ENCODE measurements at regions not wholly inside any gene's neighbourhood (a gene's known extent, or its start where the extent isn't known, plus 50 kb on each side); places are given as distances from the start of the nearest gene placed in this dataset.
"Not testable (repeated sequence)": the region's sequence is repeated elsewhere in the genome, so short reads cannot be mapped to it uniquely, and the experiment has no call there.

DNA sequence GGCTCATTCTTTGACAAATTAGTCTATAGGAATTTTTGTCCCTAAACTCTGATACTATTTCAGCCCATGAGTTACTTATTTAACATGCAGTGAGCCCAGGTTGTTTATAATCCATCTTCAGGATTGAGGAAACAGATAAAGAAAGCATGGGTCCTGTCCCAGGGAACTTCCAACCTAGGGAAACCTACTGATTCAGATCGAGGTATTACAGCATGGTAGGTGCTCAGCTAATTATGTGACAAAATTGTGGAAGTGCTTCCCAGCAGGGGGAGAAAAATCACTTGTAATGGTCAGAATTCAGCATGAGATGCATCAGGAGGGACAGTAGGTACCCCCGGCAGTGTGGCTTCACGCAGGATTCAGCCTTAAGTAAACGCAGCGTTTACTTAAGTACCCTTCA lies 171.3 kb downstream of the NUFIP1 start:
- ATAC-seq (no peak), DNase-seq (no peak)
- intact Hi-C loops (cut with DNase I): no loop called here

DNA sequence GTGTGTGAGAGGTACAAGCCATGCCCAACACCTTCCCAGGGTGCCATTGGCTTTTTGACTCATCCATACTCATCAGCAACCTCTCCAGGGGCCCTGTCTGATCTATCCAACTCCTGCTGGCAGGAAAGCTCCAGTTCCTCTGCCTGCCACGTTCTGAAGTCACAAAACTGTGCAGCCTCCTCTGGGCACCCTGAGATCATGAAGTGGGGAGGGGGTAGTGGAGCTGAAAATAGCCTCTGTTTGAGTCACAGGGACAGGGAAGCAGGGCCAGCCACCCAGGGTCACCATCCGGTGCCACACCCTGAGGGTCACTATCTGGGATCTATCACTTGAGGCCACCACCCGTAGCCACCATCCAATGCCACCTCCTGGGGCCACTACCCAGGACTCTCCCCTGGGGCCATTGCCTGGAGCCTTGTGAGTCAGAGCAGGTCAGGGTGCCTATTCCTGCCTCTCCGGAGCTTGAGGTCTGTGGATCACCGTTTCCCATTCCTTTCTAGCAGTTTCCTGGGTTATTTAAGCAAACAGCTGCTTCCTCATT lies 172.1 kb downstream of the NUFIP1 start:
- intact Hi-C loops (cut with DNase I): no loop called here
- no peak for DNase-seq
- ATAC-seq: no peak

DNA sequence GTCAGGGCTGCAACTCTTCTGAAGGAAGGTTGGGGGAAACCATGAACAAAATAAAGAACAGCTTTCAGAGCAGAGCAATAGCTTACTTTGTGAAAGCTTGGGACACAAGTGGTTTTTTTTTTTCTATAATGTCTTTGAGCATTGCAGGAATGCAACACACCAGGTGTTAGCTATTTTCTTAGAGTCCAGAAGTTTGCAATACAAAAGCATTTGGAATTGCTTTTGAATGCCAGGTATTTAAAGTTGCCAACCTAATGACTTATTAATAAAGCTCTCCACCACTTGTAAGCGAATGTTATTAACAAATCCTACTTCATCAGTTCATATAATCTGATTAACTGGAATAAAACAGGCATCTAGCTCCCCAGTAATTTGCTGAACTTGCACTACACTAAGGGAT lies 172.6 kb downstream of the NUFIP1 start:
- no peak for ATAC-seq
- intact Hi-C loops (cut with DNase I): no loop called here
- DNase-seq: no peak

DNA sequence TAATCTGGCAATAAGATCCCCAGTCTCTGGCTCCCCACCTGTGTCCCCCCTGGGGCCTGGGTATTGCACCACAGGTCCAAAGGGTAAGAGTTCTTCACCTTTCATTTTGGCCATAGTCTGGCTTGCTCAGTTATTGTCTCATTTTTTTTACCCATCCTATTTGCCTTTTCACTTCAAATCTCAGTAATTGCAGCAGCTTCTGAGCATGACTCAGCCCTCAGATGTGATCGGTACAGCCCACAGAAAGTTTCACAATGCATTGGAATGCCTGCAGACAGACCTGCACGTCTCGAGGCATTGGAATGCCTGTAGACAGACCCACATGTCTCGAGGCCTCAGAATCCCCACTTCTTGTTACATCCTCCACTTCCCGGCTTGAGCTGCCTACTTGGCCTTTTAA lies 173.6 kb downstream of the NUFIP1 start:
- DNase-seq (peak; percentile 28), ATAC-seq (peak; percentile 70 to 97)
- intact Hi-C loops (cut with DNase I): no loop called here

DNA sequence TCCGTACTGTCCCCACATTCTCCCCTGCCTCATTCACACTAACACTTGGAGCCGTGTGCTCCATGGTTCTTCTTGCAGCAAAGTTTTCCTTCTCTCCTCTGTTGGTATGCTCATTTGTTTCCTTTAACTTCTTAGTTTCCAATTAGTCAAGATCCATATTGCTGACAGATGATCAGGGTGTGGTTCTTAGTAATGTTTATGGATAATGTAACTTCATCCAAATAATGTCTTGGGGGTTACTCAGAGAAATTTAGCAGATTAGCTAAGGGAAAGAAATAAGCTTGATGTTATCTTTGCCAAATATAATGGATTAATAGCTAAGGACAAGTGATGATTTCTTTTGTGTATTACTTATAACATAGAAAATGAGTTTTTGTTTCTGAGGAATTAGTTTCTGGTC lies 174.4 kb downstream of the NUFIP1 start:
- no peak for ATAC-seq
- no peak for DNase-seq
- intact Hi-C loops (cut with DNase I): no loop called here

DNA sequence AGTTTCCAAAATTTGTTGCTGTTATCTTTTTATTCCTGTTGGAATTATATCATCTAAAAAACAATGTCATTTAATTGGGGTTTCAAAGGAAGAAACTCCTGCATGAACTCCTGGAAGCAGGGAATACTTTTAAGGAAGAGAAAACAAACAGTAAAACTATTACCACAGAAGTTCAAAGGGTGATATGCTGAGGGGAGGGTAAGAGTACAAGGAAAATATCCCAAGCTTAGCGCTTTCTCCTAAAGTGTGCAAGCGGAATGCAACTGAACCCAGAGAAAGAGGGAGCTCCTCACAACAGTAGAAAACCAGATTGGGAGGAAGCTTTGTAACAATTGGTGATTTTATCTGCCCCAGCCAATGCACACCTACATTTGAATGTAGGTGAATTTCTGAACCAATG lies 175.1 kb downstream of the NUFIP1 start:
- intact Hi-C loops (cut with DNase I): no loop called here
- no peak for ATAC-seq
- DNase-seq: no peak

DNA sequence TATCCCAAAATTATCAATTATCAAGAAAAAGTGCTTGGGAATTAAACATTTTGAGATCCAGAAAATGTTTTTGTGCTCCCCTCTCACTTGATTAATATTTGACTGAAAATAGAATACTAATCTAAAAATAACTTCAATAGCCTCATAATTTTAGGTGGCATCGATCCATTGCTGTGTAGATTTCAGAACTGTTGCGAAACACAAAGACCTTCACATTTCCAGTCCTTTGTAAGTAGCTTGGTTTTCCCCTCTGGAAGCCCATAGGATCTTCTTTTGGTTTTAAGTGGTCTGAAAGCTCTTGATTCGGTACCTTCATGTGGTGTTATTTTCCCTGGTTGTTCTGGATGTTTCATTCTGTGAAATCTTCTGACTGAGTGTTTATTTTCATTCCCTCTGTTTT lies 176.5 kb downstream of the NUFIP1 start:
- intact Hi-C loops (cut with DNase I): no loop called here
- ATAC-seq: no peak
- no peak for DNase-seq

DNA sequence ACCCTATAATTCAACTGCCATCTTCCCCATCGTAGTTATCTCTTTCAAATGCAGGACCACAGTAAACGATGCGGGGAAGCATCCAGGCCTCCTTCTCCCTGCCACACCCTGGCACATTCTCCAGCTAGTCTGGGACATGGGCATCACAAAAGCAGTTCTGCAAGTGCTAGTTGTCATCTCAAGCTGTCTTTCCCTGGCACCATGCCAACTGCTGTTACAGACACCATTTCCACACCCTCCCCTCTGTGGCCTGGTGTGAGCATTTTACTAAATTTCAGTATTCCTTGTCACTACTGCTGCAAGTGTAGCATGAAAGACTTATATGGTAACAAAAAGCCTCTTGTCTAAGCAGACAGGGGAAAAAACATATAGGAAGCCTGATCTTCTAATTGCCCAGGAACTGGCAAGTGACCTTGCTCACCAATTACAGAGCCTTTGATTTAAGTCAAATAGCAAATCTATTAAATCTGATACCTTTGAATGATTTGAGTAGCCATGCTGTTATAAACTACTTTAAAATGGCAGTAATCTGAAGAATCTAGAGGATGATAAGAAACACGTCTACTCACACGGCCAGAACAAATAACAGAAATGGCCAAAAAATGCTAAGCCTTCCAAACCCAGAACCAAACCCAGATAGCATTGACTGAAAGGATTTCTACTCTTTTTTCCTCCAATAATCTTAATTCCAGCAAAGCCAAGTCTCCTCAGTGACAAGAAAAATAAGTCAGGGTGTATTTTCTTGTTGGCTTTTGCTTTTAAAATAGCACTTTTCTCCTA lies 179.0 kb downstream of the NUFIP1 start:
- peak; percentile 48 to 59 for ATAC-seq

DNA sequence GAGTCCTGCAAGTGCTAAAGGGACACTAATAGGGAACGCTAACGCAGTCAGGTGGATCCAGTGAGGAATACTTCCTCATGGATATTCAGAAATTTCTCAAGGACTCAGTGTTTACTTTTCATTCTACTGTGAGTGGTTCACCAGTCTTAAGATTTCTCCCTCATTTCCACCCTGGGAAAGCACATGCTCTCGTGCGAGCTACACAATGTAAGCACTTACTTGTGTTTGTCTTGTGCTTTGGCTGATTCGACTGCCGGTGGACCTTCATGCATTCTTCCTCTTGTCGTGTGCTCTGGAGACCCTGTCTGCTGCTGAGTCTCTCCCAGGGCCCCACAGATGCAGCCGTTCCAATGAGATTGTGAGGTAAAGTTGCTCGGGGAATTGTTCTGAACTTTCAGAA lies 180.1 kb downstream of the NUFIP1 start:
- ATAC-seq (no peak), DNase-seq (no peak)
- intact Hi-C loops (cut with DNase I): no loop called here

More for the DNA sequence above, 179.0 kb downstream of the NUFIP1 start:
- DNase-seq: peak; percentile 59
- intact Hi-C loops (cut with DNase I): no loop called here

DNA sequence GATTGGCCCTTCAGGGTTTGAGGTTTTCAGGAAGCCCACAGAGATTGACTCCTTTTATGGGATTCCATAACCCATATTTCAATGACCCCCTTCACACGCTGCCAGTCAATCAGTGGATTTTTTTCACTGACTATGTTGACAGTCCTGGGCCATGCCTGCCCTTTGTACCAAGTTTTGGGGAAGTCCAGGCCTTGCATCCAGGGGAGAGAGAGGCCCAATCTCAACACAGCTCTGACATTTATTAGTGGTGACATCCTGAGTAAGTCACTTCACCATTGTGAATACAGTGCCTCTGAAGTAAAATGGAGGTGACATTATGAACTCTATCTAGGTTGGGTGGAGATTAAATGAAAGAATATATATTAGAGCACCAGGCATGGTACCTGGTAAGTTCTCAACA lies 181.1 kb downstream of the NUFIP1 start:
- intact Hi-C loops (cut with DNase I): no loop called here
- ATAC-seq (no peak), DNase-seq (no peak)

DNA sequence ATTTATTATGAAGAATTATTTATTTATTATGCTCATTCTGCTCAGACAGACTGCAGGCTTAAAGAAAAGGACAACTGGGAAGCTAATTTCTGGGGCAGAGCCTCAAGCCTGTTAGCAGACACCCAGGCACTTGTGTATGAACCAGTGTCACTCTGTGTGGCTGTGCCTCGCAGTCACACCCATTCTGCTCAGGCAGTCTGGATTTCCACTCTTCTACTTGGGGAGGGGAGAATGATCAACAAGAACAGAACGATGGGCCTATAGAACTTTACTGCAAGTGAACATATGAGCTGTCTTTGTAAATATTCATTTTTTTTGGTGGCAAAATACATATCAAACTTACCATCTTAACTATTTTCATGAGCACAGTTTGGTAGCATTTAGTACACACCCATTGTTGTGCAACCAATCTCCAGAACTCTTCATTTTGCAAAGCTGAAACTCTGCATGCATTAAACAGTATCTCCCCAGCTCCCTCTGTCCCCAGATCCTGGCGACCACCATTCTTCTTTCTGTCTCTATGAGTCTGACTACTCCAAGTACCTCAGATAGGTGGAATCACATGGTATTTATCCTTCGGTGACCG lies 181.7 kb downstream of the NUFIP1 start:
- no peak for ATAC-seq
- no peak for DNase-seq
- intact Hi-C loops (cut with DNase I): no loop called here

DNA sequence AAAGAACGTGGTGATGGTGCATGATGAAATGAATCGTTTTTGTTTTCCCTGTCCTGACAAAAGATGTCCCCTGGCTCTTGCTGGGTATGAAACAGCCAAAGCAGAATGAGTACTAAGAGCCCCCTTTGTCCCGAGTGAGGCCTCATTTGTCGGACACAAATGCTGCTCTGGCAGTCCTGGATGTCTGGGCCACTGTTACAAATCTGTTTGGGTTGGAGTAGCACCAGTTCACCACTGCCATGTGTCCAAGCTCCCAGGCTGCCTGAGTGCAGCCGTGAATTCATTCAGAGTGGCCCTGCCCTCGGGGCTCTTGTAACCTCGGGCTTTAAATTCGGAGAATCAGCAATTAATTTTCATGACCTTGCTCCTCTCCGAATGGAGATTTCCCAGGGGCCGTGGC lies 182.4 kb downstream of the NUFIP1 start:
- DNase-seq (no peak), ATAC-seq (peak; percentile 54 to 78)
- intact Hi-C loops (cut with DNase I): no loop called here

DNA sequence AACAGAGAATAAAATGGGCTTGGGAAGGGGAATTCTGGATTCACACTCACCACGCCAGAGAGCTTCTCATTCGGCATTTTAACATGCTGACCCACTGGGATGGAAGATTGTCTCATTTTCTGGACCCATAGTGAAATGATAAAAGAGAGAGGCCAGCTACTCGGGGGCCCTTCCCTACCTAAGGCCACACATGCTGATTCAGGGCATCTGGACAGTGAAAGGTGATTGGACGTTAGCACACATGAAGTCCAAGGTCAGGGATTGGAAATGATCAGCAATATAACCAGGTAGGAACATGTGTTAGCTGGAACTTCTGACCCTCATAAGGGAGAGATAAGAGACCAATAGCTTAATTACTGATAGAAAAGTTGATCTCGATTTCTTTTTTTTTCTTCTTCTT lies 183.7 kb downstream of the NUFIP1 start:
- intact Hi-C loops (cut with DNase I): no loop called here
- ATAC-seq (no peak), DNase-seq (no peak)

DNA sequence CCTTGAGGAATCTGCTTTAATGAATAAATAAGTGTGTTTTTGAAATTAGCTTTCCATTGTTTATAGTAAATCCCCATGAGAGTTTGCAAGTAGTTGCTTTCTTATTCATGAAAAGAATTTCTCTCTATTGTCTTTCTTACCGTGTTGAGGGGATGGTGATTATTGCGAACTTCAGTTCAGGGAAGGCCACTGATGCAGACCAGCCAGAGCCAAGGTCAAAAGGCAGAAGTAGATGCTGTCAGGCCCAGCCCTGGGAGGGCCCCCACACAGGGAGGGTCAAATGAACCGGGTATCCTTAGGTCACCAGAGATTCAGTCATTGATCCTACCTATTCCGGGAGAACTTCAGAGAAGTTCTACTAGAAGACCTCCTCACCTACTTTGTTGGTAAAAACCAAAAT lies 185.9 kb downstream of the NUFIP1 start:
- DNase-seq (no peak), ATAC-seq (no peak)
- intact Hi-C loops (cut with DNase I): no loop called here

DNA sequence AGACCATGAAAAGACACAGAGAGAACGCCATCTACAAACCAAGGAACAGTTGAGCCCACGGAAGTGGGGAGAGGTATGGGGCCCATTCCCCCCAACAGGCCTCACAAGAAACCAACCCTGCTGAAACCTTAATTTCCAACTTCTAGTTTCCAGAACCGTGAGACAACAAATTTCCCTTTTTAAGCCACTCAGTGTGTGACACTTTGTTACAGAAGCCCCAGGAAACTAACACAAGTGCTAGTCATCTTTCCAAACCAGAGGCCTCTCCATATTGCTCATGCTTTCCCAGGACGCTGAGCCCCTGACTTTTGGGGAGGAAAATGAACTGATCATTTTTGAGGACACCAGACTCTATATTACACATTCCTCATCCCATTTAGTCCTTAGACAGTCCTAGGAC lies 186.8 kb downstream of the NUFIP1 start:
- ATAC-seq: no peak
- intact Hi-C loops (cut with DNase I): no loop called here
- DNase-seq: no peak

DNA sequence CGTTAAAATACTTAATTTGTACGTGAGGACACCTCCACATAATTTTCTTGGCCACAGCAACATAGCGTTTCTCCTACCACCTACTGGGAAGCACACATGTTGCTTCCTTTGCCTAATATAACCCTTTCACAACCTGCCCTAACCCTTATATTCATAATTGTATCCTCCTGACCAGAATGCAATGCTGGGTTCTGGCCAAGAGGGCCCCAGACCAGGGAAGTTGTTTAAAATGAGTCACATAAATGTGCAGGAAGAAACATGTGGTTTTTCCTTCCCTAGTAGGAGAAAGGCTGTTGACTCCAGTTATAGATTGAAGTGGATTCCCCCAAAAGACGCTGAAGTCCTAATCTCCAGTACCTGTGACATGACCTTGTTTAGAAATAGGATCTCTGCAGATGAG lies 187.3 kb downstream of the NUFIP1 start:
- ATAC-seq (no peak), DNase-seq (no peak)
- intact Hi-C loops (cut with DNase I): no loop called here

DNA sequence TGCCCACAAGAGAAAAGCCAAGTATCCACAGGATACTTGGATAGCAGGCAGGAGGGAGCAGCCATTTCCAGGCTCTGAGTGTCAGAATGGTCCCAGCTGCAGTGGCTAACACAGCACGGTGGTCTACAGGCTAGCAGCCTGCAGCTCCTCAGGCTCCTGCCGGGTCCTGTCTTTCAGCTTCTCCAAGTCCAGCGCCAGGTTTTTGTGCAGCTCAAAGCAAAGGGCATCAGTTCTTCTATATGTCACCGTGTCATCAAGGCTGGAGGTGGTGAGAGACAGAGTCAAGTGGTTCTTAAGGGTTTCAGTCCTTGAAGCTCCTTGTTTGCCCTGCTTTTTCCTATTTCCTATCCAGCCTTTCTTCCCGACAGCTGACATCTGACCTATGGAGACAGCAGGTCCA lies 188.6 kb downstream of the NUFIP1 start:
- no peak for DNase-seq
- intact Hi-C loops (cut with DNase I): no loop called here
- no peak for ATAC-seq

DNA sequence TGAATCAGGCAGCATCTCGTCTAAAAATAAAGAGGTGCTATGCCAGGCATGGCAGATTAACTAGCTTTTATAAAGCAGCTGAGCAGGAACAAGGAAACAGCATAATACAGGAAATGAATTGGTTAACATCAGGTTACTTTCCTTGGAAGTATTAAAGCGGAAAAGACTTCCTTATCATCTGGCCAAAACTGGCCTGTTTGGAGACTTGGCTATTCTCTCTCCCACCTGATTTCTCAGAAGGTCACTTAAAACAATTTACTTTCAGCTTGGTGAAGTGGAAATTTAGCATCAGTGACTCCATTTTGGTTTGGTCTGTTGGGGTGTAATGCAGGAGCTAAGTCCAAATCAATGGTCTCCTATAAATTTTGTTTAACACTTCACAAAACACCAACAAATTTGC lies 191.6 kb downstream of the NUFIP1 start:
- ATAC-seq (no peak), DNase-seq (no peak)
- intact Hi-C loops (cut with DNase I): no loop called here

DNA sequence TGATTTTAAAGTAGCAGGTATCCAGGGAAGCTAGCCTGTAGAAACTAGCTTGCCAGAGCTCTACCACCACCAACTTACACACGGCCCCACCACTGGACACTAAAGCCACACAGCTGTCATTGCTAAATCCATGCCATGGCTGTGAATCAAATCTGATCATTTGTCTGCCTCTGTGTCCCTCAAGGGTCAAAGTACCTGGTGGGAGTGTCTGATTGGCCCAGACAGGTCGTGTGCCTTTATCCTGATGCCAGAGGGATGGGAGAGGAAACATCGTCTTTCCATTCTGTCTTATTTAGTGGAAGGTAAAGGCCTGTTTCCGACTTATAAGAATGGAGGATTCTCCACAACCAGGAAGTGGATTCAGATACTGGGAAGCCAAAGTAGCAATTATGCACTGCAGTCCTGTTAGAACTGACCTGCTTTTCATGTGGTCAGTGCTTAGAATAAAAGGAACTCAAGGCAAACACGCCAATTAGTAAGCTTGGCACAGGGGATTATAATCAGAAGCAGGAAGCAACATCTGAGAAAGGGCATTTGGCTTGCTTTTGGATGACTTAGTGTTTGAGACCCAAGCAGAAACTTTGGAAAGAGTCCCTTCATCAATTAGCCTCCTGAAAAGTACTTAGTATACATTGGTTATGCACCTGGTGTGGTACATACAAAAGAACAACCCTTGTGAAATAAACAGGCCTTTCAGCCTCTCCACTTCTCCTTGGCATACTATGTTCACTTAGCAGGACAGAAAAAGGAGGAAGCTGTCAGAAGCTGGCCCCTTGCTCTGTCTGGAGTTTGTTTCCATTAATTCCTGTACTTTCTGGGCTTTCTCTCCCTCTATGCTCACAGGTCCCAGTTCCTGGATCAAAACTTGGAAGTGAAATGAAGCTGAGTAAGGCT lies 192.4 kb downstream of the NUFIP1 start:
- DNase-seq (no peak), ATAC-seq (no peak)
- intact Hi-C loops (cut with DNase I): no loop called here

DNA sequence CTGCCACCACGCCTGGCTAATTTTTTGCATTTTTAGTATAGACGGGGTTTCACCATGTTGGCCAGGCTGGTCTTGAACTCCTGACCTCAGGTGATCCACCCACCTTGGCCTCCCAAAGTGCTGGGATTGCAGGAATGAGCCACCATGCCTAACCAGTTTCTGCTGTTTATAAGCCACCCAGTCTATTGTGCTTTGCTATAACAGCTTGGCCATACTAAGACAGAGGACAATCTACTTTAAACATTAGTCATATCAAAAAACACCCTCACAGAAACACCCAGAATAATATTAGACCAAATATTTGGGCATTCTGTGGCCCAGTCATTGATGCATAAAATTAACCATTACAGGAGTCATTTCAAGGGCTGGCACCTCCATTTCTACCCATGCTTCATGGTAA lies 193.2 kb downstream of the NUFIP1 start:
- DNase-seq; intact Hi-C loops (cut with DNase I); ATAC-seq: not testable (repeated sequence)
